ENCODE measurements at regions not wholly inside any gene's neighbourhood (a gene's known extent, or its start where the extent isn't known, plus 50 kb on each side); places are given as distances from the start of the nearest gene placed in this dataset.

GRCh38 chr20:23269954-23270353 lies 80.6 kb upstream of the NXT1 start:
- Mint-ChIP-seq H3K36me3 (no peaks in the 10 kb centered on the region), H3K4me3 (no peak overlapping the region), H3K4me1 (no peaks in the 10 kb centered on the region), H3K27ac (no peak overlapping the region), H3K9me3 (peaks cover 2% of the 10 kb centered on the region), H3K27me3 (no peaks in the 10 kb centered on the region)
- POLR2A ChIA-PET, result no interaction called here
- no peak for DNase-seq
- ATAC-seq (ENCODE audit: low read depth), result no peak

- no peak overlapping the region for H3K4me3 Mint-ChIP-seq
- no peak overlapping the region for H3K27ac Mint-ChIP-seq
- DNase-seq, result no peak
- H3K36me3 Mint-ChIP-seq, result no peaks in the 10 kb centered on the region
- H3K4me1 Mint-ChIP-seq, result no peaks in the 10 kb centered on the region
- H3K9me3 Mint-ChIP-seq, result peaks cover 2% of the 10 kb centered on the region
- POLR2A ChIA-PET, result no interaction called here
- ATAC-seq (ENCODE audit: low read depth), result no peak
- no peaks in the 10 kb centered on the region for H3K27me3 Mint-ChIP-seq
These were observed 81.7 kb upstream of the NXT1 start for GRCh38 chr20:23268792-23269354.

GRCh38 chr20:23267909-23268308 lies 82.7 kb upstream of the NXT1 start:
- POLR2A ChIA-PET, result no interaction called here

GRCh38 chr20:23266530-23267398 lies 83.8 kb upstream of the NXT1 start:
- Mint-ChIP-seq H3K9me3 (peaks cover 4% of the 10 kb centered on the region), H3K27ac (no peak overlapping the region), H3K36me3 (no peaks in the 10 kb centered on the region), H3K4me3 (no peak overlapping the region), H3K27me3 (no peaks in the 10 kb centered on the region), H3K4me1 (no peaks in the 10 kb centered on the region)
- ATAC-seq (ENCODE audit: low read depth) (no peak), DNase-seq (no peak)
- POLR2A ChIA-PET, result no interaction called here

More at GRCh38 chr20:23267909-23268308, 82.7 kb upstream of the NXT1 start:
- H3K4me1 Mint-ChIP-seq, result no peaks in the 10 kb centered on the region
- DNase-seq, result no peak
- no peak overlapping the region for H3K4me3 Mint-ChIP-seq
- no peaks in the 10 kb centered on the region for H3K27me3 Mint-ChIP-seq
- H3K27ac Mint-ChIP-seq, result no peak overlapping the region
- peaks cover 4% of the 10 kb centered on the region for H3K9me3 Mint-ChIP-seq
- no peaks in the 10 kb centered on the region for H3K36me3 Mint-ChIP-seq
- ATAC-seq (ENCODE audit: low read depth), result no peak

GRCh38 chr20:23265226-23265625 lies 85.4 kb upstream of the NXT1 start:
- Mint-ChIP-seq H3K27me3 (no peaks in the 10 kb centered on the region), H3K4me1 (no peaks in the 10 kb centered on the region), H3K36me3 (no peaks in the 10 kb centered on the region), H3K27ac (no peak overlapping the region), H3K4me3 (no peak overlapping the region), H3K9me3 (peaks cover 4% of the 10 kb centered on the region)
- POLR2A ChIA-PET, result no interaction called here
- no peak for DNase-seq
- no peak for ATAC-seq (ENCODE audit: low read depth)

GRCh38 chr20:23264545-23264944 lies 86.0 kb upstream of the NXT1 start:
- H3K27ac Mint-ChIP-seq, result no peak overlapping the region
- no peak overlapping the region for H3K4me3 Mint-ChIP-seq
- peaks cover 4% of the 10 kb centered on the region for H3K9me3 Mint-ChIP-seq
- H3K36me3 Mint-ChIP-seq, result peaks cover 1% of the 10 kb centered on the region
- no peak for DNase-seq
- ATAC-seq (ENCODE audit: low read depth), result no peak
- POLR2A ChIA-PET, result no interaction called here
- H3K27me3 Mint-ChIP-seq, result no peaks in the 10 kb centered on the region
- no peaks in the 10 kb centered on the region for H3K4me1 Mint-ChIP-seq

GRCh38 chr20:23260181-23260840 lies 90.3 kb upstream of the NXT1 start:
- no peaks in the 10 kb centered on the region for H3K27me3 Mint-ChIP-seq
- peaks cover 1% of the 10 kb centered on the region for H3K36me3 Mint-ChIP-seq
- H3K4me3 Mint-ChIP-seq, result no peak overlapping the region
- POLR2A ChIA-PET, result no interaction called here
- peaks cover 2% of the 10 kb centered on the region for H3K9me3 Mint-ChIP-seq
- no peak overlapping the region for H3K27ac Mint-ChIP-seq
- H3K4me1 Mint-ChIP-seq, result no peaks in the 10 kb centered on the region
- ATAC-seq (ENCODE audit: low read depth) (no peak), DNase-seq (no peak)

GRCh38 chr20:23258747-23259121 lies 91.9 kb upstream of the NXT1 start:
- POLR2A ChIA-PET, result no interaction called here
- Mint-ChIP-seq H3K4me1 (no peaks in the 10 kb centered on the region), H3K4me3 (no peak overlapping the region), H3K9me3 (peaks cover under 1% of the 10 kb centered on the region), H3K27ac (no peak overlapping the region), H3K36me3 (peaks cover 1% of the 10 kb centered on the region), H3K27me3 (no peaks in the 10 kb centered on the region)
- DNase-seq (no peak), ATAC-seq (ENCODE audit: low read depth) (no peak)

- no peak overlapping the region for H3K27ac Mint-ChIP-seq
- DNase-seq (no peak), ATAC-seq (ENCODE audit: low read depth) (no peak)
- H3K27me3 Mint-ChIP-seq, result no peaks in the 10 kb centered on the region
- H3K4me1 Mint-ChIP-seq, result no peaks in the 10 kb centered on the region
- H3K4me3 Mint-ChIP-seq, result no peak overlapping the region
- H3K9me3 Mint-ChIP-seq, result no peaks in the 10 kb centered on the region
- H3K36me3 Mint-ChIP-seq, result peaks cover 1% of the 10 kb centered on the region
- POLR2A ChIA-PET, result no interaction called here
These were observed 92.5 kb upstream of the NXT1 start for GRCh38 chr20:23257848-23258746.

GRCh38 chr20:23257106-23257761 lies 93.4 kb upstream of the NXT1 start:
- no peak for DNase-seq
- Mint-ChIP-seq H3K27ac (no peak overlapping the region), H3K36me3 (peaks cover 1% of the 10 kb centered on the region), H3K9me3 (no peaks in the 10 kb centered on the region), H3K4me1 (no peaks in the 10 kb centered on the region), H3K4me3 (no peak overlapping the region), H3K27me3 (no peaks in the 10 kb centered on the region)
- POLR2A ChIA-PET, result no interaction called here
- no peak for ATAC-seq (ENCODE audit: low read depth)

GRCh38 chr20:23255716-23256385 lies 94.7 kb upstream of the NXT1 start:
- POLR2A ChIA-PET, result no interaction called here
- ATAC-seq (ENCODE audit: low read depth) (no peak), DNase-seq (no peak)
- no peak overlapping the region for H3K27ac Mint-ChIP-seq
- H3K27me3 Mint-ChIP-seq, result peaks cover 3% of the 10 kb centered on the region
- peaks cover 1% of the 10 kb centered on the region for H3K36me3 Mint-ChIP-seq
- no peaks in the 10 kb centered on the region for H3K4me1 Mint-ChIP-seq
- no peak overlapping the region for H3K4me3 Mint-ChIP-seq
- H3K9me3 Mint-ChIP-seq, result no peaks in the 10 kb centered on the region

GRCh38 chr20:23255106-23255505 lies 95.5 kb upstream of the NXT1 start:
- H3K36me3 Mint-ChIP-seq, result peaks cover 1% of the 10 kb centered on the region
- H3K4me3 Mint-ChIP-seq, result no peak overlapping the region
- peaks cover 3% of the 10 kb centered on the region for H3K27me3 Mint-ChIP-seq
- ATAC-seq (ENCODE audit: low read depth) (no peak), DNase-seq (no peak)
- no peaks in the 10 kb centered on the region for H3K4me1 Mint-ChIP-seq
- no peak overlapping the region for H3K27ac Mint-ChIP-seq
- H3K9me3 Mint-ChIP-seq, result no peaks in the 10 kb centered on the region
- POLR2A ChIA-PET, result no interaction called here
